K562 (cell line): ENCODE measurements at regions not wholly inside any gene's neighbourhood (a gene's known extent, or its start where the extent isn't known, plus 50 kb on each side); places are given as distances from the start of the nearest gene placed in this dataset.

Experiments used
- CHD2 ChIP-seq: IDR thresholded peaks from 2 replicates; pipeline ENCODE4 v1.6.1; 2011; ENCODE audit warnings: low read depth, low read length
- CHD7 ChIP-seq: fragments of 200-600 bp; sonication (generic); IDR thresholded peaks from one replicate; pipeline ENCODE4 v1.6.1; 2012; ENCODE audit warnings: mild to moderate bottlenecking, low read depth, low read length, inconsistent platforms
- LEF1 ChIP-seq: fragments of 450-650 bp; IDR thresholded peaks from 2 replicates; pipeline ENCODE4 v1.6.1; 2016; ENCODE audit warnings: mild to moderate bottlenecking
- MNT ChIP-seq, 2 experiments: fragments of 450-650 bp; conservative IDR thresholded peaks; 2 replicates each; pipeline ENCODE4 v1.6.1; 2017; ENCODE audit warnings: mild to moderate bottlenecking in 2 of 2, moderate library complexity in 2 of 2
- PHF8 ChIP-seq: fragments of 200-600 bp; sonication (generic); IDR thresholded peaks from 2 replicates; pipeline ENCODE4 v1.6.1; 2012; ENCODE audit warnings: mixed run types, mild to moderate bottlenecking, inconsistent platforms, low read length, moderate library complexity, borderline replicate concordance
- RBM14 ChIP-seq: fragments of 200-400 bp; formaldehyde crosslinking; IDR thresholded peaks from 2 replicates; pipeline ENCODE4 v1.6.1; 2018; ENCODE audit warnings: low read depth, mild to moderate bottlenecking, low read length, moderate library complexity, borderline replicate concordance; ENCODE audit not compliant: insufficient read depth
- SAFB ChIP-seq: fragments of 200-400 bp; formaldehyde crosslinking; IDR thresholded peaks from 2 replicates; pipeline ENCODE4 v1.6.1; 2017; ENCODE audit warnings: low read depth, low read length, borderline replicate concordance
- SMARCA5 ChIP-seq: fragments of 450-650 bp; IDR thresholded peaks from 2 replicates; pipeline ENCODE4 v1.6.1; 2016
- SNIP1 ChIP-seq: fragments of 450-650 bp; IDR thresholded peaks from 2 replicates; pipeline ENCODE4 v1.7.1; 2017; ENCODE audit warnings: low read depth, mild to moderate bottlenecking
- SREBF2 ChIP-seq: sonication (generic); formaldehyde crosslinking; IDR thresholded peaks from 2 replicates; pipeline ENCODE4 v1.4.0; 2020; ENCODE audit warnings: mild to moderate bottlenecking, missing genetic modification reagents
- TARDBP ChIP-seq: fragments of 450-650 bp; IDR thresholded peaks from 2 replicates; pipeline ENCODE4 v1.6.1; 2016
- ZNF175 ChIP-seq: fragments of 200-800 bp; sonication (Bioruptor generic); IDR thresholded peaks from 2 replicates; pipeline ENCODE4 v1.6.1; 2016; ENCODE audit warnings: low read depth, mild to moderate bottlenecking, missing genetic modification characterization, missing compliant biosample characterization
- ZNF324 ChIP-seq: fragments of 250-450 bp; sonication (Bioruptor Pico); IDR thresholded peaks from 2 replicates; pipeline ENCODE4 v1.4.0; 2020; ENCODE audit warnings: mild to moderate bottlenecking

- TF ChIP-seq CHD7 = no peak
- 0 out of 4 replicates have a peak, but pooled peaks of 1 of the 2 experiments have one; percentile 25 for TF ChIP-seq MNT (conservative IDR thresholded peaks at IDR 0.05)
- no peak for TF ChIP-seq TARDBP
- no peak for TF ChIP-seq SMARCA5
- TF ChIP-seq SAFB = no peak
- TF ChIP-seq SNIP1 = no peak
- TF ChIP-seq CHD2 = no peak
- TF ChIP-seq ZNF324 (CRISPR knock-in tag) = no peak
- no peak for TF ChIP-seq RBM14
- no peak for TF ChIP-seq LEF1
- TF ChIP-seq SREBF2 (CRISPR knock-in tag) = no peak
- TF ChIP-seq PHF8 = no peak
- peak; percentile 51; the same call in 1 of the 2 replicates for TF ChIP-seq ZNF175
Observed at GRCh38 chr7:155198196-155198892, 99.3 kb upstream of the INSIG1 start (continued).
